ENCODE measurements at regions not wholly inside any gene's neighbourhood (a gene's known extent, or its start where the extent isn't known, plus 50 kb on each side); places are given as distances from the start of the nearest gene placed in this dataset.

- no peak for TF ChIP-seq CTCF (IDR thresholded peaks at IDR 0.05)
- no peak for TF ChIP-seq POLR2AphosphoS5 (IDR thresholded peaks at IDR 0.05)
- no peak for TF ChIP-seq POLR2A (IDR thresholded peaks at IDR 0.05)
These were observed 186.9 kb downstream of the ERMARD start for GRCh38 chr6:169938262-169938701.
